ENCODE measurements at regions not wholly inside any gene's neighbourhood (a gene's known extent, or its start where the extent isn't known, plus 50 kb on each side); places are given as distances from the start of the nearest gene placed in this dataset.

DNA sequence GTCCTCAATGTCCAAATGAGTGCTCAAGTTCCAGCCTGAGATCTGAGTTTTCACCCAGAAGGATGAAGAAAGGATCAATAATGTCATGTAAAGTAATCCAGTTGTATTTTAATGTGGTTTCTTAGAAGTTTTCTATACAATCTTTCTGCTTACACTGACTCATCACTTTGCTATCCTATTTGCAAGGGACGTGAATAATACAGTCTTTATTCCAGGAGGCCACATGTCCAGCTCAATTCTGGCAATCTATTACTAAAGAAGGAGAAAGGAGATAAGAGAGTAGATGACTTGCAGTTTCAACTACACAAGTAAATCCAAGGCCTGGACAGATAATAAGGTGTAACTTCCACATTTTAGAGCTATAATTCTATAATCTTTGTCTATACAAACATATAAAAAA lies 601.1 kb upstream of the SETBP1 start:
- DNase-seq: peak in 1 of 2 donors; percentile 25
- intact Hi-C loops (cut with DNase I; ENCODE audit: low total_unique reads): no loop called here
- 12 to 27% (median 17%) methylated on average over 1 of the region's 1 CpG for WGBS, 5 donors
- Histone ChIP-seq H3K4me1 (no peaks in the 10 kb centered on the region), H3K27ac (no peak overlapping the region), H3K36me3 (no peaks in the 10 kb centered on the region), H3K4me3 (no peak overlapping the region), H3K9me3 (no peaks in the 10 kb centered on the region), H3K27me3 (no peaks in the 10 kb centered on the region)
- TF ChIP-seq, protein P1, sequence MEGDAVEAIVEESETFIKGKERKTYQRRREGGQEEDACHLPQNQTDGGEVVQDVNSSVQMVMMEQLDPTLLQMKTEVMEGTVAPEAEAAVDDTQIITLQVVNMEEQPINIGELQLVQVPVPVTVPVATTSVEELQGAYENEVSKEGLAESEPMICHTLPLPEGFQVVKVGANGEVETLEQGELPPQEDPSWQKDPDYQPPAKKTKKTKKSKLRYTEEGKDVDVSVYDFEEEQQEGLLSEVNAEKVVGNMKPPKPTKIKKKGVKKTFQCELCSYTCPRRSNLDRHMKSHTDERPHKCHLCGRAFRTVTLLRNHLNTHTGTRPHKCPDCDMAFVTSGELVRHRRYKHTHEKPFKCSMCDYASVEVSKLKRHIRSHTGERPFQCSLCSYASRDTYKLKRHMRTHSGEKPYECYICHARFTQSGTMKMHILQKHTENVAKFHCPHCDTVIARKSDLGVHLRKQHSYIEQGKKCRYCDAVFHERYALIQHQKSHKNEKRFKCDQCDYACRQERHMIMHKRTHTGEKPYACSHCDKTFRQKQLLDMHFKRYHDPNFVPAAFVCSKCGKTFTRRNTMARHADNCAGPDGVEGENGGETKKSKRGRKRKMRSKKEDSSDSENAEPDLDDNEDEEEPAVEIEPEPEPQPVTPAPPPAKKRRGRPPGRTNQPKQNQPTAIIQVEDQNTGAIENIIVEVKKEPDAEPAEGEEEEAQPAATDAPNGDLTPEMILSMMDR (IDR thresholded peaks at IDR 0.05): no peak
- TF ChIP-seq EP300 (IDR thresholded peaks at IDR 0.05) (no peak), POLR2A (IDR thresholded peaks at IDR 0.05) (no peak), POLR2AphosphoS5 (IDR thresholded peaks at IDR 0.05) (no peak)

DNA sequence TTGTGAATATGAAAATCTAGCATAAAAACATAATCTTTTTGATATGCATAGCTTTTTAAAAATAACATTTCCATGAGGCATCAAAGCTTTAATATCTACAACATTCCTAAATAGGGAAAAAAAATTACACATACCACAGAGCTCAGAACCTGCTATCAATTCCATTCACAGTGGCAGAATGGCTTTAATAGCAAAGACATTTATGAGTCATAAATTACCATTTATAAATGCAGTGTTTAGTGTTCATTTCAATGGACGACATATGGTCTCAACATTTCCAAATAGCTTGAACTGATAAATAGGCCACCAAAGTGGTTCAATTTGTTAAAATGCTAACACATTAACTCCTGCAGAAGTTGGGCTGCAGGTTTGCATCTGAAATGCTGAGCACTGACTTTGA lies 600.6 kb upstream of the SETBP1 start:
- no peak for TF ChIP-seq POLR2A (IDR thresholded peaks at IDR 0.05)
- TF ChIP-seq, protein P1 (IDR thresholded peaks at IDR 0.05): no peak
- TF ChIP-seq EP300 (IDR thresholded peaks at IDR 0.05): no peak
- TF ChIP-seq POLR2AphosphoS5 (IDR thresholded peaks at IDR 0.05): no peak
- no peaks in the 10 kb centered on the region for H3K36me3 ChIP-seq
- 41 to 48% (median 48%) methylated on average over 1 of the region's 1 CpG for WGBS, 5 donors

GRCh38 chr18:44089732-44090131 lies 591.0 kb upstream of the SETBP1 start:
- H3K9me3 ChIP-seq: no peaks in the 10 kb centered on the region
- no peak for DNase-seq
- no peaks in the 10 kb centered on the region for H3K27me3 ChIP-seq
- no peaks in the 10 kb centered on the region for H3K4me1 ChIP-seq
- no peak overlapping the region for H3K4me3 ChIP-seq
- 63 to 73% (median 69%) methylated on average over 2 of the region's 2 CpGs for WGBS, 5 donors
- intact Hi-C loops (cut with DNase I; ENCODE audit: low total_unique reads): no loop called here
- no peaks in the 10 kb centered on the region for H3K36me3 ChIP-seq
- TF ChIP-seq POLR2A (IDR thresholded peaks at IDR 0.05) (no peak), POLR2AphosphoS5 (IDR thresholded peaks at IDR 0.05) (no peak), EP300 (IDR thresholded peaks at IDR 0.05) (no peak)
- TF ChIP-seq, protein P1 (IDR thresholded peaks at IDR 0.05): no peak
- H3K27ac ChIP-seq: no peak overlapping the region

More for the DNA sequence above, 600.6 kb upstream of the SETBP1 start:
- Histone ChIP-seq H3K4me1 (no peaks in the 10 kb centered on the region), H3K9me3 (no peaks in the 10 kb centered on the region), H3K27ac (no peak overlapping the region), H3K4me3 (no peak overlapping the region), H3K27me3 (no peaks in the 10 kb centered on the region)
- DNase-seq: no peak
- intact Hi-C loops (cut with DNase I; ENCODE audit: low total_unique reads): no loop called here

DNA sequence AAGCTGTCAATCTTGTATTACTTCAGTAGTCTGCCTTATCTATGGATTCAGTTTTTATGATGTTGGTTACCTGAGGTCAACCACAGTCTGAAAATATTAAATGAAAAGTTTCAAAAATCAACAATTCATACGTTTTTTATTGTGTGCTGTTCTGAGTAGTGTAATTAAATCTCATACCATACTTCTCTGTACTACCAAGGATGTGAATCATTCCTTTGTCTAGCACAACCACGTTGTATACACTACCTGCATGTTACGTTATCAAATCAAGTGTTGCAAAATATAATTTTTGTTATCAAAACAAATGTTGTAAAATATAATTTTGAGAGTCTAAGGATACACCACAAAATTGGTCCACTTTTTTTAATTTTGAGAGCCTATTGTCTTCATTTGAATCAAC lies 590.2 kb upstream of the SETBP1 start:
- TF ChIP-seq, protein P1 (IDR thresholded peaks at IDR 0.05): no peak
- intact Hi-C loops (cut with DNase I; ENCODE audit: low total_unique reads): no loop called here
- no peak for DNase-seq
- WGBS, 5 donors: 39 to 51% (median 43%) methylated on average over 3 of the region's 3 CpGs
- Histone ChIP-seq H3K4me1 (no peaks in the 10 kb centered on the region), H3K4me3 (no peak overlapping the region), H3K27me3 (no peaks in the 10 kb centered on the region), H3K27ac (no peak overlapping the region), H3K36me3 (no peaks in the 10 kb centered on the region), H3K9me3 (no peaks in the 10 kb centered on the region)

GRCh38 chr18:44093253-44093652 lies 587.4 kb upstream of the SETBP1 start:
- H3K9me3 ChIP-seq: no peaks in the 10 kb centered on the region
- intact Hi-C loops (cut with DNase I; ENCODE audit: low total_unique reads): no loop called here
- no peaks in the 10 kb centered on the region for H3K27me3 ChIP-seq

More at GRCh38 chr18:44093253-44093652, 587.4 kb upstream of the SETBP1 start:
- no peak for DNase-seq
- no peak for TF ChIP-seq EP300 (IDR thresholded peaks at IDR 0.05)
- TF ChIP-seq, protein P1 (IDR thresholded peaks at IDR 0.05): no peak
- no peak for TF ChIP-seq POLR2A (IDR thresholded peaks at IDR 0.05)
- no peak for TF ChIP-seq POLR2AphosphoS5 (IDR thresholded peaks at IDR 0.05)
- Histone ChIP-seq H3K36me3 (no peaks in the 10 kb centered on the region), H3K4me1 (no peaks in the 10 kb centered on the region), H3K27ac (no peak overlapping the region), H3K4me3 (no peak overlapping the region)
